Mesenteric fat pad (tissue), 1 donor: ENCODE measurements at regions not wholly inside any gene's neighbourhood (a gene's known extent, or its start where the extent isn't known, plus 50 kb on each side); places are given as distances from the start of the nearest gene placed in this dataset.
A peak's percentile ranks its signal among the peaks of the same experiment; 100 is the strongest.

Source experiments
- DNase-seq: peaks from one replicate; pipeline ENCODE4 v3.0.0-alpha.2; 2020; ENCODE audit warnings: low spot score
- donor health status: DM: yes; HTN: yes; CAD: no.

DNA sequence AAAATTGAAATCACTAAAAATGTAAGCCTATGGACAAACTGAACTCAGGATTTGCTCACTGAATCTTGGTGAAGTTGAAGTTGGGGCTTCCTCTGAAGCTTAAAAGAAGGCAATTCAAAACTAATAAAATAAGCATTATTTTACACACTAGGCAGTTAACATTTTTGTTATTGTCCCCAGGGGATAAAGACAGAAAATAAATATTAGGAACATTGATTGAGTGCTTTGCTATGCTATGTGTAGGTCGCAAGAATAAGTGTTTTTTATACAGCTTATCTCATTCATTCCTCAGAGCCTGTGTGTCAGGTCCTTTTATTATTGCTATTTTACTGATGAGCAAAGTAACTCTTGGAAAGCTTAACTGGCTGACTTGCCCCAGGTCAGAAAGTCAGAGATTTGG is 82.2 kb downstream of the ZNF608 start:
- no peak for DNase-seq

- DNase-seq, result no peak
These were observed 83.3 kb downstream of the ZNF608 start for GRCh38 chr5:124663101-124663506.

- no peak for DNase-seq
These were observed 84.2 kb downstream of the ZNF608 start for GRCh38 chr5:124662181-124662781.

DNA sequence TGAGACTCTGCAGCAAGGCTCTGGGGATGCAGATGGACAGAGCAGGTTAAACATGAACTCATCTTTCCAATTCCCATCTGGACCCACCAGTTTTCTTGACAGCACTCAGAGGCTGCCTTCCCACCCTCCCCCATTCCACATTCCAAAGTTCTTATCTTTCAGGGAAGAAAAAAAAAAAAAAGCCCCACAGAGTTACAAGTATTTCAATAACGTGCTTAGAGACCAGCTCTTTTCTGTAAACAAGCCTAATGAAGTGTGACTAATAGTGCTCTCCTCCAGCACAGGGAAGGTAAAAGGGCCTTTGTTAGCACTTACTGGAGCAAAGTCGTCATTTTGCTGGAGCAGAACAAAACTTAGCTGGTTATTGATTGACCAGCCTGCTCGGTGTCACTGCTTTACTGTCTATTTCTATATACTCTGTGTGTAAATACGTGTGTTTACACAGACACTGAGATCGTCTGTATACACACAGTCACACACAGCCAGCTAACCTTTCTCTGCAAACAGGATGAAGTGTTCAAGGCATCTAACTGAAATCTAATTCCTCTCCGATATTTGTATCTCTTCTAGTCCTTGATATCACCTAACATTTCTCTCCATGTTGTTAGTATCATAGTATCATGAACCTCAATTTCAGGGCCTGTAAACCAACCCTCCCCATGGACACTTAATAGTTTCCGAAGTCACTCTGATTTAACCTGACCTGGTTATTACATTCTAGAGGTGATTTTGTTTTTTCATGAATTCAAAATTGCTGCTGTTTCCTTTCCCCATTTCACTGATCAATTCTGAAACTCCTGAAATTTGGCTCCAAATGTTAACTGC is 84.9 kb downstream of the ZNF608 start:
- DNase-seq, result no peak

DNA sequence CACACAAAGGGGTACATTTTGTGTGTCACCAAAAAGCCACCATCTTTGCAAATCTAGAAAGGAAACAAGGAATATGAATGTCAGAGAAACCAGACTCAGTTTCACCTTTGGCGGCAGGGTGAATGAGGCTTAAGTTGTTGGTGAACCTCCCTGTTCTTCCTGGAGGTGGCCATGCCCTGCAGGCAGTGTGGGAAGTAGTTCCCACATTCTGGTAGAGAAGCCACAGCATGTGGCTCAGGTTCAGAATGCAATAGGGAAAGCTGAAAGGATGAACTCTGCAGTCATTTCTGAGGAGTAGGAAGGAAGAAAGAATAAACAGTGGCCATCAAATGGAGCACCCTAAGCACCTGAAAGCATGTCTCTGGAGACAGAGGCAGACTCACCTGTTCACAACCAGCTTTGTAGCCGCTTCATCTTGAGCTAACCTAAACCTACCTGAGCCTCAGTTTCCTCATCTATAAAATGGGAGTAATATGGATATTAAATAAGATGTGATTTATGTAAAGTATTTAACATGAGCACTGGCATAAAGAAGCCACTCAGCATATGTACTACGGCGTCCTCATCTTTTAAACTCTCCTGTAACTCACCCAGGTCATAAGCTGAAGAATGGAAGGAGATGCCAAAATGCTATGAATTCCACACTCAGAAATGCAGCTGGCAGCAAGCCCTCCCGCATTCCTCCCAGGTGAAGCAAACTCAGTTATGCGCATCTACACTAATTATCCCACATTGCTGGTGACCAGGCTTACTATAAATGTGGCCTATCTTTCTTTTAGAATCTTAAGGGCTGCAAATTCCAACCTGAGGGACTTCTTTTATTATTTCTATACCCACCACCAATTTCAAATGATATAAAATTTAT is 86.0 kb downstream of the ZNF608 start:
- DNase-seq, result no peak

DNA sequence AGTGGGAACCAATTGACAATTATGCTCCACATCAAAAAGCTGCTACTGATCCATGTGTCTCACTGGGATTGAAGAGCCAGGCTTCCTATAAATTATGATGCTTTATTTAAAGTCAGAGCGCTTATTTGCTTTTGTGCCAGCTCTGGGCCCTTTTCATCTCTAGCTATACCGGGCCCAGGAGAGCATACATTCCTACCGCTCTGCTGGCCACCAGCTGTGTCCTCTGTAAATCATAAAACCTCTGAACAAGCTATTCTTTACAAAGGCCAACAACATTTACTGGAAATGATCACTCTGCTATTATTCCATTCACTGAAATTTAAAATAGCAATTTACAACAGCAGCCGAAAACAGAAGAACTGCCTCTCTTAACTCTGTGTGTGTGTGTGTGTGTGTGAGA is 86.6 kb downstream of the ZNF608 start:
- no peak for DNase-seq

DNA sequence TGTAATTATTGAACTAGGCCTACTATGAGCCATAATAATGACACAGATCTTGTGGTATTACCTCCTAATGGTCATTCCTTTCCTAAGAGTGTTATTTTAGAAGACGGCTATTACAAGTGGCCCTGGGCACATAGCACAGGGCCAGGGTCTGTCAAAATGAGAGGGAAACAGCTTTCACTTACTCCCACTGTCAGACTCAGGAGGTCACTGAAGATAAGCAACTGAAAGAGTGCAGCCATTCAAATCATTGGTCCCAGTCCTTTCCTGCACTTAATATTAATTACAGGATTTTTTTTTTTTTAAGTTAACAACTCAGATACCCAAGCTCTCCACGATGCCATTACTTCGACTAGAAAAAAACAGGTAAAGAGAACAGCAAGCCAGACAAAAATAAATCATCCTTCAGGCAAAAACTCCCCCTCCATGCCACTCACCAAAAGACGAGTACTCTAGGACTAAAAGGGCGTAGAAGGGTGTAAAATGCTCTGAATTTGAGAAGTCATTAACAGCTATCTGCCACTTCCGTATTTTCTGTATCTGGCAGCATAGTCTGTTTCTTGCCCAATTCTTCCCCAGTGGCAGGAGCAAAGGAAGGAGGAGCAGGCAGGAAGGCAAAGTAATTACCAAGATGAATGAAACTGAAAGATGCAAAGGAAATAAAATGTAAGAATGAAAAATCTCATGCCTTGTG is 87.4 kb downstream of the ZNF608 start:
- no peak for DNase-seq

DNA sequence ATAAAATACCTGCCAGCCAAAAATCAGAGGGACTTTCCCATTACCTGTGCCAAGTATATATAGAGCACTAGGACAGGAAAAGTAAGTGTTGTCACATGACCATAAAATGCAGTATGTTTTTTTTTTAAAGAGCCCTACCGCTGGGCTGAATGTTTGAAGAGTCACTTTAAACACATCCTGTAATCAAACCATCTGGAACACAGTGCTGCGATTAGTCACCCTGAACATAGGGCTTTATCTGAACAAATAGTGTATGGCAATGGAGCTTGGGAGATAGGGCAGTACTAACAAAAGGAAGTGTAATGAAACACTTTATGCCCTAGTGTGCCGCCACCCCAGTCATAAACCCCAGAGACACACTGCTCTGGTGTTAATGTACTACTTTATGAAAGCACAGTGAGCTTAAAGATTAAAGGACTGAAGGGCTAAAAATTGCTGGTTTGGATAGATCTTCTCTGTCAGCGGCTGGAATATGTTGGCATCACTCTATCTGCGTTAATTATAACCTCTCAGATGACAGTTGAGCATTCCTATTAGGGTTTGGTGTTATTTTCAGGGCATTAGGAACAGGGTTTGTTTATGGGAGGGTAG is 90.4 kb downstream of the ZNF608 start:
- no peak for DNase-seq

- DNase-seq, result no peak
These were observed 91.1 kb downstream of the ZNF608 start for GRCh38 chr5:124655251-124655917.

- DNase-seq, result no peak
These were observed 92.0 kb downstream of the ZNF608 start for GRCh38 chr5:124654418-124654817.

DNA sequence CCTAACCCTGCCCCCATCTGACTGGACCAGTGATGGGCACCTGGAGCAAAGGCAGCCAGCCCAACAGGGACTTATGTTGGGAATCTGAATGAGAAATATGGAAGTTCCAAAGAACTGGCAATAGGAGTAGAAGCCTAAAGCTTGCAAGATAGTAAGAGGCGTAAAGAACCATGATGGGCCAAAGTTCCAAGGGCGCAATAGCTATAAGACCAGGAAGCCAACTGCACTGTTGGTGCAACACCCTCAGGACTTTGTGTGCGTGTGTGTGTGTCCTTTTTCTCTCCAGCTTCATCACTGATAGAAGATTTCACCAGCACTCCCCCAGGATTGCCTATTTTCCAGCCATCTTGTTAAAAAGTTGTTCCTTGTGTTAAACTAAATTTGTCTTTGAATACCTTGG is 92.8 kb downstream of the ZNF608 start:
- DNase-seq, result no peak

DNA sequence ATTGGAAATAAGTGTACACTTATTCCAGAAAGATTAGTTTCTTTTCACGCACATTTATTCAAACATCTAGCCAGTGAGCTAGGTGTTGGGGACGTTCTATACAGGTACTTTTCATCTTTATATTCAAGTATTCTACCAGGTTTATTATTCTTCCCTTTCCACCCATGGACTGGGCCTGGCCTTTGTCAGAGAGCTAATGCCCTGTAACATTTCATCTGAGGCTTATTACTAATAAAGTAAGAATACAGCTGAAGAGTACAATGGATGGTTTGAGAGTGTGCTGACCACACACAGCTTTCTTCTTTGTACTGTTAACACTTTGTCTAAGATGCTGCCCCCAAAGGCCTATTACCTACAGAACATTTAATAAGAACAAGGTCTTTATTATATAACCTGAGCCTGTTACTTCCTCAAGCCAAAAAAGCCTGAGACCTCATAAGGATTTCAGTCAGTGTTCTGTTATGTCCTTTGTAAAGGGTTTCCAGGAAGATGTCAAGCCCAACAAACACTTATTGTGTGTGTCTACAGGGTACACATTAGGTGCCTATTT is 93.5 kb downstream of the ZNF608 start:
- DNase-seq, result no peak

DNA sequence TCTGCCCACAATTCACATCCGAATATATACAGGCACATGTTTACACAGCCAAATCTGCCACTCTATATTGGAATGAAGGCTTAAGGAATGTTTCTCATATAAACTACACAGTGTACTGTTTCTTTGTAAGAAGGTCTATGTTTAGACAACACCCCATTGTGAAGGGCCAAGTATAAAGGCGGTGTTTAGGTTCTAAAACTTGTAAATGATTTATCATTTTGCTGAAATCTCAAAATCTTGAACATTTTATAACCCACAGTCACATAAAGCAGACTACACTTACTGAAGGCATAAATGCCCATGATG is 94.0 kb downstream of the ZNF608 start:
- no peak for DNase-seq

DNA sequence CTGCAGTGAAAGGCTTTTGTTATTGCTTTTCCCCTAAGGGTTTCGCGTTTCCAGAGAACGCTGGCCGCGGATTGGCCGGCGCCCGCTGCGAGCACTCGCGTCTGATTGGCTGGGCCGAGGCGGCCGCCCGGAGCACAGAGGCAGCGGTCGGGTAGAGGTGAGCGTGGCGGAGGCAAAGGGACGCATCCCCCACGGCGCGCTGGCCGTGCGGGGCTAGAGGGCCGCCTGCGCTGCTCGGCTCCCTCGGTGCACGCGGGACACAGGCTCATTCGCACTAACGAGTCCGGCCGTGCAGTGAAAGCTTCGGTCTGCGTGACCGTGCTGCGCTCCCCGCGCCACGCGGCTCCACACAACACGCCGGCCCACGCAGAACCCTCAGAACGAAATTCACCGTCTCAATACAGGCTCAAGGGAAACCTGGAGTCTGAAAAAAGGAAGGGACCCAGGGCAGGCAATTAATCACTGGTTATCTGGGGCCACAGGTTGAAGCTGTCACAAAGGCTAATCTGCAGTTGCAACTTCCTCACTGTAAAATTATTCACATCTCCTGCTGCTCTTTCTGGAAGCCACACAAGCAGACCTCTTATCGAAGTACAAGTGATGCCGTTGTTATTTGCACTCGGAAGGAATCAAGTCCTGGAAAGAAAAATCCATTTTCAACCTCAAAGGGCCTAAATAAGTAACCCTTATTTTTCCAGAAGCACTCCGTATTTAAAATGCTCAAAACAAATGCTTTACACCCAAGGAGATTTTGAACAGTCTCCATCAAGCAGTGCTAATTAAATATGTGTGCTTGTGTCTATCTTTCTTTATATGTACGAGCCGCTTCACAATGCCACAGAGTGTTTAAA is 94.6 kb downstream of the ZNF608 start:
- peak; percentile 93 for DNase-seq

DNA sequence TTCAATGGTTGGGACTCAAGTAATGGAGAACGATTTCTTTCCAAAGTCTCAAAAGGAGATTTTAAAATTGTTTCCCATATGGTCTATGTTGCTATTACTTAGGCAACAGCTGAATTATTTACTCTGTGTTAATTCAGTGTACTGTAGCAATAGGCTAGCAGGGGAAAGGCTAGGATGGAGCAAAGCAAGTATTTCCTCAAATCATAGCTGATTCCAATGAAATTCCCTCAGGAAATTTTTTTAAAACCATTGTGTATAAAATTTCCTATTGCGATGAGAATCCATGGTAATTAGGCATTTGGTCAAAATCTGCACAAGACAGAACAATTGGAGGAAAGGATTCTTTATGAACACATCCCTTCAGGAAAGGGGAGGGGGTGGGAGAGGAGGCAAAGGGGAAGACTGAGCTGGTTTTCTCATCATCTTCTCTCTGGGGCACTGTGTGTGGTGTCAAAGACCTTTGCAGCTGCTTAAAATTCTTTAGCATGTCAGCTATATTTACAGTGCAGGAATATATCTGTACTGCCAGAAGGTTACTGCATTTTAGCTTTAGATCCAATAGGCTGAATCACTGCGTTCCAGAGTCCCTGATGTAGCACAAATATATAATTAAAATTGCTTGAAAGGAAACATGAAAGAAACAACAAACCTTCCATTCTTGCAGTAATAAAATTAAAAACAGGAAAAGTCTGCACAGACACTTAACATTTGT is 95.3 kb downstream of the ZNF608 start:
- DNase-seq, result no peak

GRCh38 chr5:124650147-124650561 is 96.3 kb downstream of the ZNF608 start:
- no peak for DNase-seq

GRCh38 chr5:124649491-124650146 is 96.8 kb downstream of the ZNF608 start:
- DNase-seq, result no peak

DNA sequence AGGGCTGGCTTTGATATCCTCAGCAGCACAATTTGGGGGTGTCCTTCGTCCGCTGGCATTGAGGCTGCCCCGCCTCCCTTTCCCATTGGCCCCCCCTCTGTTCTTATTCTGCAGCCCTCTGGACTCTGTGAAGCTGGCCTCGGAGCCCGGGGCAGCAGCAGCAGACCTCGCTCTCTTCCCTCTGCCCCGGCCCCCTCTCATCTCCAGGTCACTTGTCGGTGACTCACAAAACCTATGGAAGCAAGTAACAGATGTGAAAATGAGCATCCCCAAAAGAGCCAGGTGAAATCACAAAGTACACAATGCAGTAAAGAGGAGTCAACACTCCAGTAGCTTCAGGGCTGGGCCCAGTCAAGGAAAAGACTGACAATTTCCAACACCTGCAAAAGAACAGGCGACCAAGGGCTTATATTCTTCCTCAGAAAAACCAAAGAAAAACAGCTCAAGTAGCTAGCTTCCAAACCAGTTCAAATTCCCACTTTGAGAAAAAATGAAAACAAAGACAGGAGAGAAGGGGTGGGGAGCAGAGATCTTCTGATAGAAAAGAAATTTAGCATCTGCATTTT is 97.5 kb downstream of the ZNF608 start:
- DNase-seq, result no peak
